Astrocyte (in vitro differentiated cells and primary cell): ENCODE measurements at regions not wholly inside any gene's neighbourhood (a gene's known extent, or its start where the extent isn't known, plus 50 kb on each side); places are given as distances from the start of the nearest gene placed in this dataset.

Source experiments
- EZH2 ChIP-seq: IDR thresholded peaks from 2 replicates; pipeline ENCODE4 v1.6.1; 2012; ENCODE audit warnings: mild to moderate bottlenecking, low read length, inconsistent platforms; ENCODE audit not compliant: insufficient read depth
- TF ChIP-seq, protein P1 (sequence below): IDR thresholded peaks from 2 replicates; pipeline ENCODE4 v1.5.1; 2011; ENCODE audit warnings: low read depth, mild to moderate bottlenecking, inconsistent platforms, low read length, moderate library complexity; ENCODE audit not compliant: insufficient read depth

DNA sequence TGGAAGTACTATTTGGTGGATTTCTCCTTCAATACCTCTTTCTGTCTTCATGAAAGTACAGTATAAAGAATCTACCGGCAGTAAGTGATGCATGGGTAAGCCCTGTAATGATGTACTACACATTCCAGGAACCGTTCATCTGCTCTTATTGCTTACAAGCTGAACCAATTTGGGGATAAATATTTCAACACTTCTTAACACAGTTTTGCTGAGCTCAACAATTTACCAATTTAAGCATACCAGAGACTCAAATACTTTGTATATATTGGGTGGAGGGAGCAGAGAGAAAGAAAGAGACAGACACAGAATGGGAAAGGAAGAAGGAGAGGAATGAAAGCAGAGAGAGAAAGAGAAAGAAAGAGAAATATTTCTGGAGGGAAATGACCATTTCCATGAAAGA lies 821.1 kb upstream of the FLRT2 start:
- TF ChIP-seq, protein P1, sequence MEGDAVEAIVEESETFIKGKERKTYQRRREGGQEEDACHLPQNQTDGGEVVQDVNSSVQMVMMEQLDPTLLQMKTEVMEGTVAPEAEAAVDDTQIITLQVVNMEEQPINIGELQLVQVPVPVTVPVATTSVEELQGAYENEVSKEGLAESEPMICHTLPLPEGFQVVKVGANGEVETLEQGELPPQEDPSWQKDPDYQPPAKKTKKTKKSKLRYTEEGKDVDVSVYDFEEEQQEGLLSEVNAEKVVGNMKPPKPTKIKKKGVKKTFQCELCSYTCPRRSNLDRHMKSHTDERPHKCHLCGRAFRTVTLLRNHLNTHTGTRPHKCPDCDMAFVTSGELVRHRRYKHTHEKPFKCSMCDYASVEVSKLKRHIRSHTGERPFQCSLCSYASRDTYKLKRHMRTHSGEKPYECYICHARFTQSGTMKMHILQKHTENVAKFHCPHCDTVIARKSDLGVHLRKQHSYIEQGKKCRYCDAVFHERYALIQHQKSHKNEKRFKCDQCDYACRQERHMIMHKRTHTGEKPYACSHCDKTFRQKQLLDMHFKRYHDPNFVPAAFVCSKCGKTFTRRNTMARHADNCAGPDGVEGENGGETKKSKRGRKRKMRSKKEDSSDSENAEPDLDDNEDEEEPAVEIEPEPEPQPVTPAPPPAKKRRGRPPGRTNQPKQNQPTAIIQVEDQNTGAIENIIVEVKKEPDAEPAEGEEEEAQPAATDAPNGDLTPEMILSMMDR: no peak
- TF ChIP-seq EZH2: no peak
